Kidney capillary endothelial cell (primary cell): ENCODE measurements at regions not wholly inside any gene's neighbourhood (a gene's known extent, or its start where the extent isn't known, plus 50 kb on each side); places are given as distances from the start of the nearest gene placed in this dataset.
A peak's percentile ranks its signal among the peaks of the same experiment; 100 is the strongest.

ENCODE experiments used
- DNase-seq: peaks from one replicate; pipeline ENCODE4 v3.0.0-alpha.2; 2018; ENCODE audit warnings: low spot score

DNA sequence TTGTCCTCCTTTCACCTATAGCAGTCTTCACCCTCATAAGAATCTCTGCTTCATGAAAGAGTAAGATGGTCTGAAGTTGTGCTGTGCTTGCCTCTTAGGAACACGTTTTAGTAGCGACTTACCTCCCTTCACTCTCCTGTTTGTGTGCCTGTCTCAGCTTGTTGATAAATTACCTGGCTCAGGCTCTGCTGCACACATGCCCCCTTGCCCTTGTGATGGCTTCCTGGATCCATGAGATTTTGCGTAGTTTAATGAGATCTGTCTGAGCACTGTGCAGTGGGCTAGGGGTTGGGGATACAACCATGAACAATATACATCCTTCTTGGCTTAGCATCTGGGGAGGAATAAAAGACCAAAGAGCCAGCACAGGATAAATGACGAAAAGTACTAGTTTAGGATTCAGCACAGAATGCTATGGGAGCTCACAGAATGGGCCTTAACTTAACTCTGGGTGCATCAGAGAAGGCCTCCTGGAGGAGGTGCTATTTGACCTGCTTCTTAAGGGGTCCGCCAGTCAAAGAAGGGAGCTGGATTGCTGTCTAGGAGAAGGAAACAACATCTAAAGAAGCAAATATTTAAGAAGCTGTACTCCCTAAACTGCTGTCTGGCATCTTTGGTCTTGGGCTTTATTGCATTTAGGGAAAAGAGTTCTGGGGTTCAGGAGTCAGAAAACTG is 175.7 kb upstream of the PLXNA2 start:
- DNase-seq: no peak

- DNase-seq: no peak
These were observed 176.5 kb upstream of the PLXNA2 start for GRCh38 chr1:208420696-208421095.

GRCh38 chr1:208421486-208421885 is 177.3 kb upstream of the PLXNA2 start:
- DNase-seq: no peak

- no peak for DNase-seq
These were observed 179.3 kb upstream of the PLXNA2 start for GRCh38 chr1:208423526-208423925.

DNA sequence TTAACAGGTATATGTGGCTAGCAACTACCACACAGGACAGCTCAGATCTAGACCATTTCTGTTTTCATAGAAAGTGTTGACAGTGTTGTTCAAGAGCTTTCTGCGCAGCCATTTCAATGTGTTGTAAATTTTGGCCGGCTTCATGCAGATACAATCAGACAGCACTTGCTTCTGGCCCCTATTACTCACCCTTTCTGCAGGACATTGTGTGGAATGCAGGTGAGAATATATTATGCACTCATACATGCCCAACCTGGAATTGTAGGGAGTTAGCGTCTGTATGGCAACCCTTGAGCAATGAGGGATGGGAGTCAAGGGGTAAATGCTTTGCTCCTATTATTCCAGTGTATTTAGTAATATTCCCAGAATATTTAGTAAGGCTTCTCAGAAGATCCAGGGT is 180.9 kb upstream of the PLXNA2 start:
- DNase-seq: no peak

DNA sequence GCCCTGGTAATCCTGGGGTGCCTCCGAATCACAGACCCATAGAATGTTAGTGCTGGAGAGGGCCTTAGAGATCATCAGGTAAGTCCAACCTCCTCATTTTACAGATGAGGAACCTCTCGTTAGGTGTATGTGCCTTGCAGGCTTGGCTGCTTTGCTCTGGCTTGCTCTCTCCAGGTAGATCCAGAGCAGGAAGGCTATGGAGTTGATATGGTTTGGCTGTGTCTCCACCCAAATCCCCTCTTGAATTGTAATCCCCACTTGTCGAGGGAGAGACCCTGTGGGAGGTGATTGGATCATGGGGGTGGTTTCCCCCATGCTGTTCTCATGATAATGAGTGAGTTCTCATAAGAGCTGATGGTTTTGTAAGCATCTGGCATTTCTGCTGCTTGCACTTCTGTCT is 186.0 kb upstream of the PLXNA2 start:
- no peak for DNase-seq

GRCh38 chr1:208431721-208432120 is 187.5 kb upstream of the PLXNA2 start:
- DNase-seq: no peak

DNA sequence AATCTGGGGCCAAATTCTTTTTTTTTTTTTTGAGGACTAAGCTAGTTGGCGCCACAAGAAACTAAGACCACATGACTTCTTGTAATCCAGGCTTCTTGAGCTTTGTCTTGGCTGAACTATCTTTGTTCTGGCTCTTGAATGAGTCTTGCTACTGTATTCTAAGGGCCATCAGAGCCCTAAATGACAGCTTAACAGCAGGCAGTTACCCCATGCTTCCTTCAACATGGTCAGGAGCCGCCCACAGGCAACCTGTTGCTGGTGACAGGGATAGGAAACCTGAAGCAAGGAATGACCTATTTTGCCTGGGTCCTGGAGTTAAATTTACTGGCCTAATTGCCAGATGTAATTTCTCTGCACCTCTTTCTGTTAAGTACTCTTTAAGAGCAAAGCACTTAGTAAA is 188.2 kb upstream of the PLXNA2 start:
- no peak for DNase-seq

- DNase-seq: no peak
These were observed 188.9 kb upstream of the PLXNA2 start for GRCh38 chr1:208433086-208433485.

- DNase-seq: no peak
These were observed 189.8 kb upstream of the PLXNA2 start for GRCh38 chr1:208433971-208434370.

- DNase-seq: peak; percentile 70
These were observed 193.2 kb upstream of the PLXNA2 start for GRCh38 chr1:208437401-208437800.

- DNase-seq: no peak
These were observed 194.0 kb upstream of the PLXNA2 start for GRCh38 chr1:208438112-208438699.

DNA sequence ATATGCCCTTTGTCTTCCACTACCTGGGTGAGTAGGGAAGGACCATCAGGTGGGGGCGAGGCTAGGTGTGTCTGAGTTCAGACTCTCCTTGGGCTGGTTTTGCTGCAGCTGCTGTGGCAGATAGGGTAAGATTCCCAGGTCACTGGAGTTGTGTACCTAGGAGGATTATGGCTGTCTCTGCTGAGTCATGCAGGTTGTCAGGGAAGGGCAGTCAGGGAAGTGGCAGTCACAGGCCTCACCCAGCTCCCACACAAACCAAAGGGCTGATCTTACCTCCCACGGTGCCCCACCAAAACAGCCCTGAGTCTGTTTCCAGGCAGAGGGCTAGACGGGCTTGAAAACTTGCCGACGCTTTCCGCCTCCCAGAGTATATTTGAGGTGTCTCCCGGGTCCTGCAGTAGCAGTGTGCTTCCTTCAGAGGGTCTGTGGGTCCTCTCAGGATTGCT is 201.6 kb upstream of the PLXNA2 start:
- DNase-seq: no peak

GRCh38 chr1:208446271-208446691 is 202.1 kb upstream of the PLXNA2 start:
- DNase-seq: no peak

DNA sequence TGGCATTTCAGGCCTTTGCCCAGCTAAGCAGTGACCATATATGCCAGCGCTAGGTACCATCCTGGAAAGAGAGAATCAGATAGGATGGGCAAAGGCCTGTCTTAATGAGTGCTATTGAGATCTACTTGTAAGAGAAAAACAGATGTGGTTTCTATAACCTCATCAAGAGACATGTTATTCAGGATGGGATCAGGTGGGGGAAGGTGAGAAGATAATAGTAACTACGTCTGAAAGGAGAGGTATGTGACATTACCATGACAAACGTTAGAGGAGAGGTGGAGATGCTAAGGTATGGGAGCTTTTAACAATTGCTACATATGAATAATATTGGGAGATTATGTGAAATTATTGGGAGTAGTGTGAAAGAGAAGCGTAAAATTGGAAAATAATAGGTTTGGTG is 204.2 kb upstream of the PLXNA2 start:
- DNase-seq: no peak

- no peak for DNase-seq
These were observed 205.8 kb upstream of the PLXNA2 start for GRCh38 chr1:208449951-208450350.

GRCh38 chr1:208450958-208451357 is 206.8 kb upstream of the PLXNA2 start:
- no peak for DNase-seq

GRCh38 chr1:208455821-208456220 is 211.6 kb upstream of the PLXNA2 start:
- DNase-seq: peak; percentile 55

- no peak for DNase-seq
These were observed 212.3 kb upstream of the PLXNA2 start for GRCh38 chr1:208456487-208456886.

DNA sequence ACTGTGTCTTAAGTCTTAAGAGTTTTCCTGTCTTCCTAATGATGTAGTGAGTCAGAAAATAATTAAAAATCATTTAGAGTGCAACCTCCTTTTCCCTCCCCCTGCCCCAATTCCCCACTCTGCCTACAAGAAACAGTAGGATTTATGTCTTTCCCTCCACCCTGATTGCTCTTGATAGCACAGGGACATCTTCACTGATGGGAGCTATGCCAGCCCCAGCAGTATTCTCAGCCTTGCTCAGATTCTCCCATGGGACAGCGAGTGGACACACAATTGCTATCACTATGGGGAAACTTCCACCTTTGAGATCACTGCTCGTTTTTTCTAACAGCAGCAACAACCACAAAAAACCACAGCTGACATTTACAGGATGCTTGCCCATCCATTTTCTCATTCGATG is 216.6 kb upstream of the PLXNA2 start:
- DNase-seq: no peak

DNA sequence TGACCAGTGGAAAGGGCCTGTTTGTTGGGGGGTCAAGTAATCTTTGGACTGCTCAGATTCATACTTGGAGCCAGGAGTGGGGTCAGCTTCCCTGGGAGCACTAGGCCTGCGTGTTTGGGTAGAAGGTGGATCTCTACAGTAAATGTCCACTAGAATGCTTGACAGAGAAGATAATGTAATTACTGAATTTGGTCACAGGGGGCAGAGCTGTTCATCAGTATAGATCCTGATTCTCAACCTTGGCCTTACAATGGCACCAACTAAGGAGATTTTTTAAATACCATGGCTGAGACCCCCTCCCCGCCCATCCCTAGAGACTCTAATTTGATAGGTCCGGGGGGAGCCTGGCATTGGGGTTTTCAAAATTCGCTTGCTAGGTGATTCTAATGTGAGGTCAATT is 217.5 kb upstream of the PLXNA2 start:
- DNase-seq: no peak

GRCh38 chr1:208462761-208463160 is 218.6 kb upstream of the PLXNA2 start:
- no peak for DNase-seq

GRCh38 chr1:208465266-208465665 is 221.1 kb upstream of the PLXNA2 start:
- no peak for DNase-seq
